SK-N-SH treated with all-trans-retinoic acid at 6 μM for 48 hours (cell line): ENCODE measurements at regions not wholly inside any gene's neighbourhood (a gene's known extent, or its start where the extent isn't known, plus 50 kb on each side); places are given as distances from the start of the nearest gene placed in this dataset.

Experiments
- ARNTL ChIP-seq: fragments of 450-650 bp; formaldehyde crosslinking; IDR thresholded peaks from 2 replicates; pipeline ENCODE4 v1.5.0; 2020; ENCODE audit warnings: low read depth, mild to moderate bottlenecking, moderate library complexity, borderline replicate concordance
- BACH2 ChIP-seq: fragments of 250-450 bp; sonication (Bioruptor Pico); IDR thresholded peaks from 2 replicates; pipeline ENCODE4 v1.9.0; 2021; ENCODE audit warnings: mild to moderate bottlenecking, borderline replicate concordance
- ISL1 ChIP-seq: fragments of 250-450 bp; sonication (Bioruptor Pico); IDR thresholded peaks from 2 replicates; pipeline ENCODE4 v2.1.2; 2022; ENCODE audit warnings: mild to moderate bottlenecking, moderate library complexity
- PATZ1 ChIP-seq: fragments of 250-450 bp; sonication (Bioruptor Pico); IDR thresholded peaks from 2 replicates; pipeline ENCODE4 v1.8.0; 2020; ENCODE audit warnings: mild to moderate bottlenecking, moderate library complexity, borderline replicate concordance
- RARB ChIP-seq: fragments of 250-450 bp; sonication (Bioruptor Pico); IDR thresholded peaks from 2 replicates; pipeline ENCODE4 v1.8.0; 2021; ENCODE audit warnings: mild to moderate bottlenecking, moderate library complexity
- SNAI2 ChIP-seq: fragments of 250-450 bp; sonication (Bioruptor Pico); IDR thresholded peaks from 2 replicates; pipeline ENCODE4 v1.5.0; 2020; ENCODE audit warnings: mild to moderate bottlenecking, moderate library complexity
- TCF4 ChIP-seq: fragments of 250-450 bp; sonication (Bioruptor Pico); IDR thresholded peaks from 2 replicates; pipeline ENCODE4 v1.8.0; 2021; ENCODE audit warnings: mild to moderate bottlenecking, moderate library complexity, borderline replicate concordance
- ZFP3 ChIP-seq: fragments of 250-450 bp; sonication (Bioruptor Pico); IDR thresholded peaks from 2 replicates; pipeline ENCODE4 v1.5.0; 2020; ENCODE audit warnings: mild to moderate bottlenecking, moderate library complexity
- ZFP30 ChIP-seq: fragments of 450-650 bp; formaldehyde crosslinking; IDR thresholded peaks from 2 replicates; pipeline ENCODE4 v1.5.0; 2022; ENCODE audit warnings: mild to moderate bottlenecking, moderate library complexity
- TF ChIP-seq, protein P1 (sequence below): fragments of 250-450 bp; sonication (Bioruptor Pico); IDR thresholded peaks from 2 replicates; pipeline ENCODE4 v1.8.0; 2021; ENCODE audit warnings: low read depth, mild to moderate bottlenecking, moderate library complexity, borderline replicate concordance
- TF ChIP-seq, protein P2 (sequence below): fragments of 250-450 bp; sonication (Bioruptor Pico); IDR thresholded peaks from 2 replicates; pipeline ENCODE4 v1.5.1; 2020; ENCODE audit warnings: low read depth, mild to moderate bottlenecking, moderate library complexity

GRCh38 chr6:133067960-133068359, 173.2 kb upstream of the EYA4 start:
- TF ChIP-seq ISL1 (no peak), PATZ1 (CRISPR knock-in tag) (no peak), BACH2 (CRISPR knock-in tag) (no peak), ZFP30 (CRISPR knock-in tag) (no peak), TCF4 (CRISPR knock-in tag) (no peak), RARB (no peak), SNAI2 (CRISPR knock-in tag) (no peak), ARNTL (CRISPR knock-in tag) (no peak), ZFP3 (no peak)
- TF ChIP-seq, protein P1, sequence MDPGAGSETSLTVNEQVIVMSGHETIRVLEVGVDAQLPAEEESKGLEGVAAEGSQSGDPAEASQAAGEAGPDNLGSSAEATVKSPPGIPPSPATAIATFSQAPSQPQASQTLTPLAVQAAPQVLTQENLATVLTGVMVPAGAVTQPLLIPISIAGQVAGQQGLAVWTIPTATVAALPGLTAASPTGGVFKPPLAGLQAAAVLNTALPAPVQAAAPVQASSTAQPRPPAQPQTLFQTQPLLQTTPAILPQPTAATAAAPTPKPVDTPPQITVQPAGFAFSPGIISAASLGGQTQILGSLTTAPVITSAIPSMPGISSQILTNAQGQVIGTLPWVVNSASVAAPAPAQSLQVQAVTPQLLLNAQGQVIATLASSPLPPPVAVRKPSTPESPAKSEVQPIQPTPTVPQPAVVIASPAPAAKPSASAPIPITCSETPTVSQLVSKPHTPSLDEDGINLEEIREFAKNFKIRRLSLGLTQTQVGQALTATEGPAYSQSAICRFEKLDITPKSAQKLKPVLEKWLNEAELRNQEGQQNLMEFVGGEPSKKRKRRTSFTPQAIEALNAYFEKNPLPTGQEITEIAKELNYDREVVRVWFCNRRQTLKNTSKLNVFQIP (CRISPR knock-in tag) = no peak
- TF ChIP-seq, protein P2, sequence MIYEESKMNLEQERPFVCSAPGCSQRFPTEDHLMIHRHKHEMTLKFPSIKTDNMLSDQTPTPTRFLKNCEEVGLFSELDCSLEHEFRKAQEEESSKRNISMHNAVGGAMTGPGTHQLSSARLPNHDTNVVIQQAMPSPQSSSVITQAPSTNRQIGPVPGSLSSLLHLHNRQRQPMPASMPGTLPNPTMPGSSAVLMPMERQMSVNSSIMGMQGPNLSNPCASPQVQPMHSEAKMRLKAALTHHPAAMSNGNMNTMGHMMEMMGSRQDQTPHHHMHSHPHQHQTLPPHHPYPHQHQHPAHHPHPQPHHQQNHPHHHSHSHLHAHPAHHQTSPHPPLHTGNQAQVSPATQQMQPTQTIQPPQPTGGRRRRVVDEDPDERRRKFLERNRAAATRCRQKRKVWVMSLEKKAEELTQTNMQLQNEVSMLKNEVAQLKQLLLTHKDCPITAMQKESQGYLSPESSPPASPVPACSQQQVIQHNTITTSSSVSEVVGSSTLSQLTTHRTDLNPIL (CRISPR knock-in tag) = no peak
